Activated CD4-positive, alpha-beta T cell treated with anti-CD3 and anti-CD28 coated beads, Interleukin-2, amount 10 ng/mL, durations not matched to agents 24 days and 14 days (primary cell): ENCODE measurements at regions not wholly inside any gene's neighbourhood (a gene's known extent, or its start where the extent isn't known, plus 50 kb on each side); places are given as distances from the start of the nearest gene placed in this dataset.

Experiments used
- DNase-seq: peaks from one replicate; pipeline ENCODE4 v3.0.0; 2022
- H3K27ac Mint-ChIP-seq: one replicate; pipeline ENCODE4 v1.8.0; 2022; ENCODE audit warnings: mild to moderate bottlenecking, mixed read lengths
- H3K27me3 Mint-ChIP-seq: one replicate; pipeline ENCODE4 v1.8.0; 2022; ENCODE audit warnings: mixed read lengths
- H3K36me3 Mint-ChIP-seq: one replicate; pipeline ENCODE4 v1.8.0; 2022; ENCODE audit warnings: low read depth, mild to moderate bottlenecking, mixed read lengths
- H3K4me1 Mint-ChIP-seq: one replicate; pipeline ENCODE4 v1.8.0; 2021; ENCODE audit warnings: mixed read lengths
- H3K4me3 Mint-ChIP-seq: one replicate; pipeline ENCODE4 v1.8.0; 2022; ENCODE audit warnings: mild to moderate bottlenecking, moderate library complexity, mixed read lengths
- H3K9me3 Mint-ChIP-seq: one replicate; pipeline ENCODE4 v1.8.0; 2021; ENCODE audit warnings: mixed read lengths
- intact Hi-C: fragments of 100-400 bp; cut with micrococcal nuclease; formaldehyde crosslinking; loops from one replicate; pipeline ENCODE4 v1.15.1; 2023

DNA sequence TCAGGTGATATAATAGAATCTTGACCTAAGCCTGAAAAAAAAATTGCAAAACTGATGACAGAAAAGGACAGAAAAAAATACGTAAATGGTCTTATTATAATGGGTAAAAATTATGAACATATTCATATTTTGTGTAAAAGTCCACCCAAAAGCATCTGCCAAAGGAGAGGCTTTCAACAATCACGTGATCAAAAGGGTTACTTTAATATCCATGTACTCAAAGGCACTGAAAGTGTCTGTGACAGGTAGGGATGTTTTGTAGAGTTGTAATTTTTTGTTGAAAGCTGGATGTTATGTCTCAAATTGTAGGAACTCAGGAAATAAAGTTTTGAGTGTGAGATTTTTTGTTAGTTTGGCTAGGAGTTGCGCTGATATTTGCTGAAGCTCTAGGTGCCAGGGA, 144.8 kb upstream of the GALNTL6 start:
- no peaks in the 10 kb centered on the region for H3K9me3 Mint-ChIP-seq
- intact Hi-C loops = no loop called here
- H3K27ac Mint-ChIP-seq = no peak overlapping the region
- H3K4me1 Mint-ChIP-seq = no peaks in the 10 kb centered on the region
- no peak overlapping the region for H3K4me3 Mint-ChIP-seq
- H3K36me3 Mint-ChIP-seq = no peaks in the 10 kb centered on the region
- no peaks in the 10 kb centered on the region for H3K27me3 Mint-ChIP-seq
- no peak for DNase-seq

DNA sequence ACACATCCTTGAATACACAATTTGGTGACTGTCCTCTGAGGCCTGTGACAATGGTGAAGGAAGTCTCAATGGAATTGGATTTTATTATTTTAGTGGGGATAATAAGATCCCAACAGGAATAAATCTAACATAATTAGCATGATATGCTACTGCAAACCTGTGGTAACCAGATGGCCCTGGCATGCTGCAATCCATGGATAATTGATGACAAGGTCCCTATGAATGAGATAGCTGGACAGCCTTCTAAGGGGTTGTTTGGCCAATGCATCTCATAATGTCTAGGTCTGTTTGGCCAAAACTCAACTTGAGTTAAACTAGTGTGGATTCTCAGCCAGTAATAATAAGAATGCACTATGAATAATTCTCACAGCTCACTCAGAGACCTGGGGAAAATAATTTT, 145.3 kb upstream of the GALNTL6 start:
- Mint-ChIP-seq H3K27me3 (no peaks in the 10 kb centered on the region), H3K36me3 (no peaks in the 10 kb centered on the region), H3K4me3 (no peak overlapping the region), H3K4me1 (no peaks in the 10 kb centered on the region), H3K9me3 (no peaks in the 10 kb centered on the region), H3K27ac (no peak overlapping the region)
- no peak for DNase-seq
- intact Hi-C loops = no loop called here

- Mint-ChIP-seq H3K4me3 (no peak overlapping the region), H3K36me3 (no peaks in the 10 kb centered on the region), H3K27me3 (no peaks in the 10 kb centered on the region), H3K27ac (no peak overlapping the region), H3K4me1 (no peaks in the 10 kb centered on the region), H3K9me3 (no peaks in the 10 kb centered on the region)
- intact Hi-C loops = no loop called here
- DNase-seq = no peak
Observed at GRCh38 chr4:171651071-171651470, 162.1 kb upstream of the GALNTL6 start.

- no peaks in the 10 kb centered on the region for H3K27me3 Mint-ChIP-seq
- intact Hi-C loops = no loop called here
- no peak overlapping the region for H3K27ac Mint-ChIP-seq
- no peaks in the 10 kb centered on the region for H3K4me1 Mint-ChIP-seq
- no peaks in the 10 kb centered on the region for H3K36me3 Mint-ChIP-seq
- DNase-seq = no peak
- no peak overlapping the region for H3K4me3 Mint-ChIP-seq
- no peaks in the 10 kb centered on the region for H3K9me3 Mint-ChIP-seq
Observed at GRCh38 chr4:171650543-171650942, 162.7 kb upstream of the GALNTL6 start.

GRCh38 chr4:171648926-171649325, 164.3 kb upstream of the GALNTL6 start:
- Mint-ChIP-seq H3K27ac (no peak overlapping the region), H3K36me3 (no peaks in the 10 kb centered on the region), H3K4me3 (no peak overlapping the region), H3K9me3 (no peaks in the 10 kb centered on the region), H3K4me1 (peaks cover 4% of the 10 kb centered on the region), H3K27me3 (no peaks in the 10 kb centered on the region)
- intact Hi-C loops = no loop called here
- no peak for DNase-seq

- no peaks in the 10 kb centered on the region for H3K9me3 Mint-ChIP-seq
Observed at GRCh38 chr4:171646984-171647383, 166.2 kb upstream of the GALNTL6 start.

DNA sequence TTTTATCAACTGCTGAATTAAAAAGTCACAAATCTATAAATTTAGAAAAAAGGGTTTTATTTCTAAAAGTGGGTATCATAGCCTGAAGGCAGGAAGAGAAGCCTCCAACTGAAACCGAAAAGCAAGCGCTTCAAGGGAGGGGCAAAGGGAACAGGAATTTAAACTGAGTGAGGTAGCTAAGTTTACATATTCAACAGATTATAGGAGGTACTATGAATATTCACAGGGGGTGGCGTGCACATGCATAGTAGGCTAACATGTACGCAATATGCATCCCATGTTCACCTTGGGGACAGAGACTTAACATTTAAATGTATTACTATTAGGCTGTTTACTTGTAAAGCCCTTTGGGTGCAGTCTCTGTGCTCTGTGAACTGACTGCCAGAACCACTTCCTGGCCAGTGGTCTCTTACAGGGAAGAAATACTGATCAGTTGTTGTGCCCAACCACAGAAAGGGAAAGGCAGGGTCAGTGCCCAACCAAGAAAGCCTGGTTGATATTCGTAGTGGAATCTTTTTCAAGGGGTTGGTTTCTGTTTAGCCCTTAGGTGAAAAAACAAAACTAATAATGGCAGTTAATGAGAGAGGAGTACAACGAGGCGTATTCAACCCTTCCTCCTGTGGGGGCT, 168.7 kb upstream of the GALNTL6 start:
- DNase-seq = no peak
- Mint-ChIP-seq H3K4me3 (no peak overlapping the region), H3K27me3 (no peaks in the 10 kb centered on the region), H3K36me3 (no peaks in the 10 kb centered on the region), H3K9me3 (no peaks in the 10 kb centered on the region), H3K27ac (no peak overlapping the region), H3K4me1 (peaks cover 17% of the 10 kb centered on the region)
- intact Hi-C loops = no loop called here

More at GRCh38 chr4:171646984-171647383, 166.2 kb upstream of the GALNTL6 start:
- H3K4me1 Mint-ChIP-seq = peaks cover 7% of the 10 kb centered on the region
- H3K27me3 Mint-ChIP-seq = no peaks in the 10 kb centered on the region
- no peak overlapping the region for H3K27ac Mint-ChIP-seq
- H3K4me3 Mint-ChIP-seq = no peak overlapping the region
- intact Hi-C loops = no loop called here
- no peaks in the 10 kb centered on the region for H3K36me3 Mint-ChIP-seq
- no peak for DNase-seq

DNA sequence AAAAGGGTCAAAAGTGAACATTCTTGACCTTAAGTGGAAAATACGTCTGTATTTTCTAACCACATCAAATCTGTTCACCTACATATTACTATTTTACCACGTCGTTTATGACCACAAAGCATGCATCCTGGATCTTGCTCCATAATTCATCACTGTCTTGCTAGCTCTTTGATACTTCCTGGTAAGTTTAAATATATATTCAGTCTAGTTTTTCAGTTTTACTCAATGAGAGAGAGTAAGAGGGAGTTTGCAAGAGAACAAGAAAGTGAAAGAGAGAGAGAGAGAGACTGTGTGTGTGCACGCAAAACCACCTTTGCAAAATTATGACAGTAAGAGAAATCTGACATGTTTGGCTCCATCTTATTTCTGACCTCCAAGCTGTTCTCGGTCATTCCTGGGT, 173.7 kb upstream of the GALNTL6 start:
- intact Hi-C loops = no loop called here
- Mint-ChIP-seq H3K36me3 (no peaks in the 10 kb centered on the region), H3K9me3 (peaks cover 1% of the 10 kb centered on the region), H3K27me3 (no peaks in the 10 kb centered on the region), H3K27ac (peak overlapping the region; percentile 52), H3K4me1 (peaks cover 19% of the 10 kb centered on the region), H3K4me3 (no peak overlapping the region)
- no peak for DNase-seq

- H3K27me3 Mint-ChIP-seq = no peaks in the 10 kb centered on the region
- intact Hi-C loops = no loop called here
Observed at GRCh38 chr4:171636606-171637005, 176.6 kb upstream of the GALNTL6 start.

GRCh38 chr4:171629737-171630136, 183.5 kb upstream of the GALNTL6 start:
- Mint-ChIP-seq H3K4me3 (no peak overlapping the region), H3K27ac (no peak overlapping the region), H3K4me1 (no peaks in the 10 kb centered on the region), H3K27me3 (no peaks in the 10 kb centered on the region), H3K36me3 (no peaks in the 10 kb centered on the region), H3K9me3 (peaks cover 8% of the 10 kb centered on the region)
- intact Hi-C loops = no loop called here
- no peak for DNase-seq

More at GRCh38 chr4:171636606-171637005, 176.6 kb upstream of the GALNTL6 start:
- DNase-seq = no peak
- H3K4me3 Mint-ChIP-seq = no peak overlapping the region
- no peak overlapping the region for H3K27ac Mint-ChIP-seq
- peaks cover 8% of the 10 kb centered on the region for H3K9me3 Mint-ChIP-seq
- H3K36me3 Mint-ChIP-seq = no peaks in the 10 kb centered on the region
- peaks cover 15% of the 10 kb centered on the region for H3K4me1 Mint-ChIP-seq

GRCh38 chr4:171629182-171629581, 184.0 kb upstream of the GALNTL6 start:
- Mint-ChIP-seq H3K4me3 (no peak overlapping the region), H3K27ac (no peak overlapping the region), H3K36me3 (no peaks in the 10 kb centered on the region), H3K27me3 (no peaks in the 10 kb centered on the region), H3K9me3 (peaks cover 5% of the 10 kb centered on the region), H3K4me1 (no peaks in the 10 kb centered on the region)
- DNase-seq = no peak
- intact Hi-C loops = no loop called here

- Mint-ChIP-seq H3K27me3 (no peaks in the 10 kb centered on the region), H3K4me3 (no peak overlapping the region), H3K36me3 (no peaks in the 10 kb centered on the region), H3K9me3 (no peaks in the 10 kb centered on the region), H3K4me1 (no peaks in the 10 kb centered on the region), H3K27ac (no peak overlapping the region)
- intact Hi-C loops = no loop called here
- DNase-seq = no peak
Observed at GRCh38 chr4:171626554-171626953, 186.7 kb upstream of the GALNTL6 start.

GRCh38 chr4:171622729-171623128, 190.5 kb upstream of the GALNTL6 start:
- H3K36me3 Mint-ChIP-seq = no peaks in the 10 kb centered on the region
- no peak overlapping the region for H3K27ac Mint-ChIP-seq
- DNase-seq = no peak
- H3K4me1 Mint-ChIP-seq = no peaks in the 10 kb centered on the region
- H3K9me3 Mint-ChIP-seq = no peaks in the 10 kb centered on the region
- H3K27me3 Mint-ChIP-seq = no peaks in the 10 kb centered on the region
- intact Hi-C loops = no loop called here
- H3K4me3 Mint-ChIP-seq = no peak overlapping the region

GRCh38 chr4:171621646-171622045, 191.6 kb upstream of the GALNTL6 start:
- no peak for DNase-seq
- no peak overlapping the region for H3K4me3 Mint-ChIP-seq
- intact Hi-C loops = no loop called here
- no peaks in the 10 kb centered on the region for H3K36me3 Mint-ChIP-seq
- H3K27me3 Mint-ChIP-seq = no peaks in the 10 kb centered on the region
- H3K4me1 Mint-ChIP-seq = no peaks in the 10 kb centered on the region
- H3K9me3 Mint-ChIP-seq = no peaks in the 10 kb centered on the region
- H3K27ac Mint-ChIP-seq = no peak overlapping the region

DNA sequence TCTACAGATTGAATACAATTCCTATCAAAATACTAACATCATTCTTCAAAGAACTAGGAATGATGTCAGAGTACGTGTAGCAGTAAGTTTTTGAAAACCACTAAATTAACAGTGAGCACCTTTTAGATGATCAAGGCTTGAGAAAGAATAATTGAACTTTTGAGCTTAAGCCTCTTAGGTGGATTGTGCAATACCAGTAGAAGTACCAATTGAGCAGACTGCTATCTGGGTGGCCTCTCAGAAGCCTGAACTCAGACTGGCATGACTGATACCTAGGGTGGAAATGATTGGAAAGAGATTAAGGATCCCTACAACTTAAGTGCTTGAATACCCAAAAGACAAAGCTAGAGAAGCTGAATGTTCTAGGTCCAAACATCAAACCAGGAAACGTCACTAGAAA, 200.3 kb upstream of the GALNTL6 start:
- Mint-ChIP-seq H3K36me3 (no peaks in the 10 kb centered on the region), H3K4me3 (no peak overlapping the region), H3K27me3 (no peaks in the 10 kb centered on the region), H3K27ac (no peak overlapping the region), H3K9me3 (no peaks in the 10 kb centered on the region), H3K4me1 (no peaks in the 10 kb centered on the region)
- no peak for DNase-seq
- intact Hi-C loops = no loop called here
